ENCODE measurements at regions not wholly inside any gene's neighbourhood (a gene's known extent, or its start where the extent isn't known, plus 50 kb on each side); places are given as distances from the start of the nearest gene placed in this dataset.

GRCh38 chr1:182293119-182293589 lies 98.4 kb downstream of the GLUL start:
- DNase-seq (ENCODE audit: low read depth) = no peak
- TF ChIP-seq CTCF (IDR thresholded peaks at IDR 0.05; ENCODE audit: insufficient read depth, low read depth, low read length) = no peak
- no peak overlapping the region for H3K4me3 ChIP-seq (ENCODE audit: low read depth, low read length)

GRCh38 chr1:182292193-182292741 lies 99.3 kb downstream of the GLUL start:
- DNase-seq (ENCODE audit: low read depth) = no peak
- no peak for TF ChIP-seq CTCF (IDR thresholded peaks at IDR 0.05; ENCODE audit: insufficient read depth, low read depth, low read length)
- no peak overlapping the region for H3K4me3 ChIP-seq (ENCODE audit: low read depth, low read length)

GRCh38 chr1:182291584-182292192 lies 99.9 kb downstream of the GLUL start:
- TF ChIP-seq CTCF (IDR thresholded peaks at IDR 0.05; ENCODE audit: insufficient read depth, low read depth, low read length) = no peak
- DNase-seq (ENCODE audit: low read depth) = no peak
- H3K4me3 ChIP-seq (ENCODE audit: low read depth, low read length) = no peak overlapping the region

GRCh38 chr1:182288749-182289604 lies 102.6 kb downstream of the GLUL start:
- DNase-seq (ENCODE audit: low read depth) = no peak
- no peak for TF ChIP-seq CTCF (IDR thresholded peaks at IDR 0.05; ENCODE audit: insufficient read depth, low read depth, low read length)

GRCh38 chr1:182286761-182287160 lies 104.8 kb downstream of the GLUL start:
- no peak for TF ChIP-seq CTCF (IDR thresholded peaks at IDR 0.05; ENCODE audit: insufficient read depth, low read depth, low read length)
- no peak overlapping the region for H3K4me3 ChIP-seq (ENCODE audit: low read depth, low read length)
- no peak for DNase-seq (ENCODE audit: low read depth)

More at GRCh38 chr1:182288749-182289604, 102.6 kb downstream of the GLUL start:
- H3K4me3 ChIP-seq (ENCODE audit: low read depth, low read length) = no peak overlapping the region

GRCh38 chr1:182283746-182284544 lies 107.6 kb downstream of the GLUL start:
- DNase-seq (ENCODE audit: low read depth) = no peak

More at GRCh38 chr1:182283746-182284544, 107.6 kb downstream of the GLUL start:
- TF ChIP-seq CTCF (IDR thresholded peaks at IDR 0.05; ENCODE audit: insufficient read depth, low read depth, low read length) = no peak
- H3K4me3 ChIP-seq (ENCODE audit: low read depth, low read length) = no peak overlapping the region

Measured in fibroblast of villous mesenchyme (primary cell).